OCI-LY1 (cell line): ENCODE measurements at regions not wholly inside any gene's neighbourhood (a gene's known extent, or its start where the extent isn't known, plus 50 kb on each side); places are given as distances from the start of the nearest gene placed in this dataset.

ENCODE experiments used
- EZH2 ChIP-seq: fragments of 200-600 bp; sonication (generic), shearing (Covaris generic); IDR thresholded peaks from 2 replicates; pipeline ENCODE4 v1.8.0; 2017; ENCODE audit warnings: borderline replicate concordance, mixed run types, mild to moderate bottlenecking, antibody characterized with exemption, low read length, moderate library complexity, mixed read lengths
- TF ChIP-seq, protein P1 (sequence below): fragments of 200-600 bp; sonication (generic), shearing (Covaris generic); IDR thresholded peaks from 2 replicates; pipeline ENCODE4 v1.5.1; 2017; ENCODE audit warnings: mild to moderate bottlenecking, antibody characterized with exemption, low read length, moderate library complexity, mixed read lengths

GRCh38 chr6:27726619-27727023, 185.6 kb downstream of the OR2B2 start:
- TF ChIP-seq, protein P1, sequence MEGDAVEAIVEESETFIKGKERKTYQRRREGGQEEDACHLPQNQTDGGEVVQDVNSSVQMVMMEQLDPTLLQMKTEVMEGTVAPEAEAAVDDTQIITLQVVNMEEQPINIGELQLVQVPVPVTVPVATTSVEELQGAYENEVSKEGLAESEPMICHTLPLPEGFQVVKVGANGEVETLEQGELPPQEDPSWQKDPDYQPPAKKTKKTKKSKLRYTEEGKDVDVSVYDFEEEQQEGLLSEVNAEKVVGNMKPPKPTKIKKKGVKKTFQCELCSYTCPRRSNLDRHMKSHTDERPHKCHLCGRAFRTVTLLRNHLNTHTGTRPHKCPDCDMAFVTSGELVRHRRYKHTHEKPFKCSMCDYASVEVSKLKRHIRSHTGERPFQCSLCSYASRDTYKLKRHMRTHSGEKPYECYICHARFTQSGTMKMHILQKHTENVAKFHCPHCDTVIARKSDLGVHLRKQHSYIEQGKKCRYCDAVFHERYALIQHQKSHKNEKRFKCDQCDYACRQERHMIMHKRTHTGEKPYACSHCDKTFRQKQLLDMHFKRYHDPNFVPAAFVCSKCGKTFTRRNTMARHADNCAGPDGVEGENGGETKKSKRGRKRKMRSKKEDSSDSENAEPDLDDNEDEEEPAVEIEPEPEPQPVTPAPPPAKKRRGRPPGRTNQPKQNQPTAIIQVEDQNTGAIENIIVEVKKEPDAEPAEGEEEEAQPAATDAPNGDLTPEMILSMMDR, result no peak
- TF ChIP-seq EZH2, result no peak
